GM23338 (cell line): ENCODE measurements at regions not wholly inside any gene's neighbourhood (a gene's known extent, or its start where the extent isn't known, plus 50 kb on each side); places are given as distances from the start of the nearest gene placed in this dataset.

Source experiments
- ATAC-seq: fragments of 200-7000 bp; cut with Tn5 transposase; 3 replicates; pipeline ENCODE4 v1.9.1; 2020
- DNase-seq: peaks from one replicate; pipeline ENCODE4 v3.0.0-alpha.2; 2015; ENCODE audit warnings: low spot score
- H2AFZ ChIP-seq: fragments of 200-600 bp; sonication (generic); 2 replicates; pipeline ENCODE4 v1.8.0; 2016; ENCODE audit warnings: antibody characterized with exemption, mild to moderate bottlenecking, moderate library complexity
- H3F3A ChIP-seq: fragments of 200-600 bp; sonication (generic); replicated peaks from 2 replicates; pipeline ENCODE4 v1.8.0; 2017; ENCODE audit warnings: antibody characterized with exemption, mixed run types, low read depth
- H3K27ac ChIP-seq: fragments of 200-600 bp; sonication (generic); 2 replicates; pipeline ENCODE4 v1.6.1; 2016; ENCODE audit warnings: low read depth
- H3K27me3 ChIP-seq: fragments of 200-600 bp; sonication (generic); 2 replicates; pipeline ENCODE4 v1.8.0; 2016; ENCODE audit warnings: mild to moderate bottlenecking, mixed run types, moderate library complexity; ENCODE audit not compliant: insufficient read depth
- H3K36me3 ChIP-seq: fragments of 200-600 bp; sonication (generic); 2 replicates; pipeline ENCODE4 v1.8.0; 2016; ENCODE audit warnings: mild to moderate bottlenecking; ENCODE audit not compliant: insufficient read depth
- H3K4me1 ChIP-seq: fragments of 200-600 bp; sonication (generic); 2 replicates; pipeline ENCODE4 v1.8.0; 2016; ENCODE audit warnings: mild to moderate bottlenecking, moderate library complexity; ENCODE audit not compliant: insufficient read depth
- H3K4me2 ChIP-seq: fragments of 200-600 bp; sonication (generic); 2 replicates; pipeline ENCODE4 v1.7.1; 2017; ENCODE audit warnings: mixed run types
- H3K4me3 ChIP-seq: fragments of 200-600 bp; sonication (generic); 2 replicates; pipeline ENCODE4 v1.6.1; 2016; ENCODE audit warnings: mixed run types
- H3K79me2 ChIP-seq: fragments of 200-600 bp; sonication (generic); replicated peaks from 2 replicates; pipeline ENCODE4 v1.8.0; 2017; ENCODE audit warnings: mild to moderate bottlenecking; ENCODE audit not compliant: insufficient read depth
- H3K9me2 ChIP-seq: fragments of 200-600 bp; sonication (generic); 2 replicates; pipeline ENCODE4 v1.8.0; 2017; ENCODE audit not compliant: insufficient read depth
- H4K20me1 ChIP-seq: fragments of 200-600 bp; sonication (generic); replicated peaks from 2 replicates; pipeline ENCODE4 v1.8.0; 2017; ENCODE audit warnings: mild to moderate bottlenecking; ENCODE audit not compliant: insufficient read depth
- H3K27ac Mint-ChIP-seq: 2 replicates; pipeline ENCODE4 v1.8.0; 2020; ENCODE audit warnings: inconsistent platforms, mild to moderate bottlenecking, moderate library complexity, mixed read lengths
- H3K27me3 Mint-ChIP-seq: 3 replicates; pipeline ENCODE4 v1.8.0; 2022; ENCODE audit warnings: low read depth, mild to moderate bottlenecking, moderate library complexity, mixed read lengths, inconsistent platforms; ENCODE audit not compliant: insufficient read depth, poor library complexity
- H3K36me3 Mint-ChIP-seq: 3 replicates; pipeline ENCODE4 v1.8.0; 2021; ENCODE audit warnings: low read depth, mild to moderate bottlenecking, inconsistent platforms, moderate library complexity, mixed read lengths
- H3K4me1 Mint-ChIP-seq: 3 replicates; pipeline ENCODE4 v1.8.0; 2020; ENCODE audit warnings: mild to moderate bottlenecking, inconsistent platforms, mixed read lengths
- H3K4me3 Mint-ChIP-seq: 3 replicates; pipeline ENCODE4 v1.8.0; 2021; ENCODE audit warnings: moderate library complexity, mild to moderate bottlenecking, inconsistent platforms, mixed read lengths
- H3K9me3 Mint-ChIP-seq: 3 replicates; pipeline ENCODE4 v1.8.0; 2020; ENCODE audit warnings: moderate library complexity, mild to moderate bottlenecking, inconsistent platforms, mixed read lengths
- CREB1 ChIP-seq: fragments of 250-450 bp; sonication (Bioruptor Pico); IDR thresholded peaks from 2 replicates; pipeline ENCODE4 v1.5.0; 2020; ENCODE audit warnings: low read depth, mild to moderate bottlenecking, moderate library complexity
- CTCF ChIP-seq, 2 experiments: fragments of 200-600 bp in 1 of 2; sonication (generic) in 1 of 2; conservative IDR thresholded peaks; 2 replicates each; pipeline versions ENCODE4 v1.5.1 to v1.6.1; 2016 to 2017; ENCODE audit warnings: antibody characterized with exemption in 2 of 2, low read depth in 2 of 2, mild to moderate bottlenecking in 2 of 2, moderate library complexity in 1 of 2
- ETS1 ChIP-seq: IDR thresholded peaks from 2 replicates; pipeline ENCODE4 v1.6.1; 2016; ENCODE audit warnings: antibody characterized with exemption
- EZH2 ChIP-seq: fragments of 200-600 bp; sonication (generic); IDR thresholded peaks from one replicate; pipeline ENCODE4 v1.8.0; 2017; ENCODE audit warnings: antibody characterized with exemption, mild to moderate bottlenecking, low read depth; ENCODE audit not compliant: unreplicated experiment
- EZH2phosphoT487 ChIP-seq: fragments of 200-600 bp; sonication (generic); IDR thresholded peaks from one replicate; pipeline ENCODE4 v1.8.1; 2018; ENCODE audit warnings: antibody characterized with exemption; ENCODE audit not compliant: unreplicated experiment
- JUNB ChIP-seq: IDR thresholded peaks from one replicate; pipeline ENCODE4 v1.6.1; 2016; ENCODE audit warnings: antibody characterized with exemption; ENCODE audit not compliant: unreplicated experiment
- NANOG ChIP-seq: IDR thresholded peaks from 2 replicates; pipeline ENCODE4 v1.6.1; 2016; ENCODE audit warnings: antibody characterized with exemption, borderline replicate concordance
- POLR2AphosphoS5 ChIP-seq: IDR thresholded peaks from 2 replicates; pipeline ENCODE4 v1.6.1; 2016; ENCODE audit warnings: antibody characterized with exemption, low read depth
- STAT1 ChIP-seq: IDR thresholded peaks from one replicate; pipeline ENCODE4 v1.6.1; 2016; ENCODE audit warnings: antibody characterized with exemption; ENCODE audit not compliant: unreplicated experiment
- ZNF114 ChIP-seq: fragments of 250-450 bp; sonication (Bioruptor Pico); IDR thresholded peaks from 2 replicates; pipeline ENCODE4 v1.5.0; 2020; ENCODE audit warnings: mild to moderate bottlenecking, moderate library complexity
- ZNF331 ChIP-seq: fragments of 250-450 bp; sonication (Bioruptor Pico); IDR thresholded peaks from 2 replicates; pipeline ENCODE4 v1.5.0; 2020; ENCODE audit warnings: low read depth, mild to moderate bottlenecking, moderate library complexity
- TF ChIP-seq, protein P1 (sequence below): fragments of 250-450 bp; sonication (Bioruptor Pico); IDR thresholded peaks from 2 replicates; pipeline ENCODE4 v1.5.0; 2020; ENCODE audit warnings: mild to moderate bottlenecking, moderate library complexity

GRCh38 chr6:9254251-9254650 is 818.9 kb upstream of the SLC35B3 start:
- Mint-ChIP-seq H3K9me3 (no peaks in the 10 kb centered on the region), H3K27ac (no peak overlapping the region), H3K4me1 (peaks cover 3% of the 10 kb centered on the region; the same call in 1 of the 3 replicates), H3K4me3 (no peak overlapping the region), H3K36me3 (no peaks in the 10 kb centered on the region), H3K27me3 (no peaks in the 10 kb centered on the region)
- ATAC-seq (no peak), DNase-seq (no peak)
- H3K27ac ChIP-seq, result no peak overlapping the region
- H3K4me1 ChIP-seq, result no peaks in the 10 kb centered on the region
- H3K9me2 ChIP-seq, result no peaks in the 10 kb centered on the region
- no peak overlapping the region for H3K4me3 ChIP-seq
- no peak overlapping the region for H3K4me2 ChIP-seq
- H3K36me3 ChIP-seq, result no peaks in the 10 kb centered on the region
- H4K20me1 ChIP-seq, result no peaks in the 10 kb centered on the region
- H3K27me3 ChIP-seq, result no peaks in the 10 kb centered on the region
- no peaks in the 10 kb centered on the region for H3K79me2 ChIP-seq
- no peaks in the 10 kb centered on the region for H3F3A ChIP-seq
- H2AFZ ChIP-seq, result no peak overlapping the region
- TF ChIP-seq CREB1 (CRISPR knock-in tag) (no peak), POLR2AphosphoS5 (no peak), CTCF (conservative IDR thresholded peaks at IDR 0.05; ENCODE audit: low read depth in 2 of 2) (no peak), EZH2 (no peak), ZNF114 (CRISPR knock-in tag) (no peak), ETS1 (no peak), STAT1 (no peak), ZNF331 (CRISPR knock-in tag) (no peak)

- Histone ChIP-seq H3K4me3 (no peak overlapping the region), H3F3A (no peaks in the 10 kb centered on the region), H3K27ac (no peak overlapping the region), H2AFZ (peak overlapping the region; percentile 57; the same call in 1 of the 2 replicates), H3K79me2 (no peaks in the 10 kb centered on the region), H3K36me3 (no peaks in the 10 kb centered on the region), H3K4me2 (no peak overlapping the region), H3K4me1 (no peaks in the 10 kb centered on the region), H3K27me3 (no peaks in the 10 kb centered on the region), H4K20me1 (no peaks in the 10 kb centered on the region), H3K9me2 (no peaks in the 10 kb centered on the region)
- Mint-ChIP-seq H3K27me3 (no peaks in the 10 kb centered on the region), H3K4me3 (no peak overlapping the region), H3K9me3 (no peaks in the 10 kb centered on the region), H3K36me3 (no peaks in the 10 kb centered on the region), H3K27ac (no peak overlapping the region), H3K4me1 (peaks cover 3% of the 10 kb centered on the region; the same call in 1 of the 3 replicates)
- peak; percentile 7 for DNase-seq
- ATAC-seq, result peak; percentile 41; the same call in 2 of the 3 replicates
- TF ChIP-seq EZH2phosphoT487 (no peak), JUNB (no peak), ZNF114 (CRISPR knock-in tag) (no peak), CTCF (conservative IDR thresholded peaks at IDR 0.05; ENCODE audit: low read depth in 2 of 2) (no peak), NANOG (no peak)
- TF ChIP-seq, protein P1, sequence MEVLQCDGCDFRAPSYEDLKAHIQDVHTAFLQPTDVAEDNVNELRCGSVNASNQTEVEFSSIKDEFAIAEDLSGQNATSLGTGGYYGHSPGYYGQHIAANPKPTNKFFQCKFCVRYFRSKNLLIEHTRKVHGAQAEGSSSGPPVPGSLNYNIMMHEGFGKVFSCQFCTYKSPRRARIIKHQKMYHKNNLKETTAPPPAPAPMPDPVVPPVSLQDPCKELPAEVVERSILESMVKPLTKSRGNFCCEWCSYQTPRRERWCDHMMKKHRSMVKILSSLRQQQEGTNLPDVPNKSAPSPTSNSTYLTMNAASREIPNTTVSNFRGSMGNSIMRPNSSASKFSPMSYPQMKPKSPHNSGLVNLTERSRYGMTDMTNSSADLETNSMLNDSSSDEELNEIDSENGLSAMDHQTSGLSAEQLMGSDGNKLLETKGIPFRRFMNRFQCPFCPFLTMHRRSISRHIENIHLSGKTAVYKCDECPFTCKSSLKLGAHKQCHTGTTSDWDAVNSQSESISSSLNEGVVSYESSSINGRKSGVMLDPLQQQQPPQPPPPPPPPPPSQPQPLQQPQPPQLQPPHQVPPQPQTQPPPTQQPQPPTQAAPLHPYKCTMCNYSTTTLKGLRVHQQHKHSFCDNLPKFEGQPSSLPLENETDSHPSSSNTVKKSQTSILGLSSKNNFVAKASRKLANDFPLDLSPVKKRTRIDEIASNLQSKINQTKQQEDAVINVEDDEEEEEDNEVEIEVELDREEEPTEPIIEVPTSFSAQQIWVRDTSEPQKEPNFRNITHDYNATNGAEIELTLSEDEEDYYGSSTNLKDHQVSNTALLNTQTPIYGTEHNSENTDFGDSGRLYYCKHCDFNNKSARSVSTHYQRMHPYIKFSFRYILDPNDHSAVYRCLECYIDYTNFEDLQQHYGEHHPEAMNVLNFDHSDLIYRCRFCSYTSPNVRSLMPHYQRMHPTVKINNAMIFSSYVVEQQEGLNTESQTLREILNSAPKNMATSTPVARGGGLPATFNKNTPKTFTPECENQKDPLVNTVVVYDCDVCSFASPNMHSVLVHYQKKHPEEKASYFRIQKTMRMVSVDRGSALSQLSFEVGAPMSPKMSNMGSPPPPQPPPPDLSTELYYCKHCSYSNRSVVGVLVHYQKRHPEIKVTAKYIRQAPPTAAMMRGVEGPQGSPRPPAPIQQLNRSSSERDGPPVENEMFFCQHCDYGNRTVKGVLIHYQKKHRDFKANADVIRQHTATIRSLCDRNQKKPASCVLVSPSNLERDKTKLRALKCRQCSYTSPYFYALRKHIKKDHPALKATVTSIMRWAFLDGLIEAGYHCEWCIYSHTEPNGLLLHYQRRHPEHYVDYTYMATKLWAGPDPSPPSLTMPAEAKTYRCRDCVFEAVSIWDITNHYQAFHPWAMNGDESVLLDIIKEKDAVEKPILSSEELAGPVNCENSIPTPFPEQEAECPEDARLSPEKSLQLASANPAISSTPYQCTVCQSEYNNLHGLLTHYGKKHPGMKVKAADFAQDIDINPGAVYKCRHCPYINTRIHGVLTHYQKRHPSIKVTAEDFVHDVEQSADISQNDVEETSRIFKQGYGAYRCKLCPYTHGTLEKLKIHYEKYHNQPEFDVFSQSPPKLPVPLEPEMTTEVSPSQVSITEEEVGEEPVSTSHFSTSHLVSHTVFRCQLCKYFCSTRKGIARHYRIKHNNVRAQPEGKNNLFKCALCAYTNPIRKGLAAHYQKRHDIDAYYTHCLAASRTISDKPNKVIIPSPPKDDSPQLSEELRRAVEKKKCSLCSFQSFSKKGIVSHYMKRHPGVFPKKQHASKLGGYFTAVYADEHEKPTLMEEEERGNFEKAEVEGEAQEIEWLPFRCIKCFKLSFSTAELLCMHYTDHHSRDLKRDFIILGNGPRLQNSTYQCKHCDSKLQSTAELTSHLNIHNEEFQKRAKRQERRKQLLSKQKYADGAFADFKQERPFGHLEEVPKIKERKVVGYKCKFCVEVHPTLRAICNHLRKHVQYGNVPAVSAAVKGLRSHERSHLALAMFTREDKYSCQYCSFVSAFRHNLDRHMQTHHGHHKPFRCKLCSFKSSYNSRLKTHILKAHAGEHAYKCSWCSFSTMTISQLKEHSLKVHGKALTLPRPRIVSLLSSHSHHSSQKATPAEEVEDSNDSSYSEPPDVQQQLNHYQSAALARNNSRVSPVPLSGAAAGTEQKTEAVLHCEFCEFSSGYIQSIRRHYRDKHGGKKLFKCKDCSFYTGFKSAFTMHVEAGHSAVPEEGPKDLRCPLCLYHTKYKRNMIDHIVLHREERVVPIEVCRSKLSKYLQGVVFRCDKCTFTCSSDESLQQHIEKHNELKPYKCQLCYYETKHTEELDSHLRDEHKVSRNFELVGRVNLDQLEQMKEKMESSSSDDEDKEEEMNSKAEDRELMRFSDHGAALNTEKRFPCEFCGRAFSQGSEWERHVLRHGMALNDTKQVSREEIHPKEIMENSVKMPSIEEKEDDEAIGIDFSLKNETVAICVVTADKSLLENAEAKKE, result no peak
These were observed 817.5 kb upstream of the SLC35B3 start for GRCh38 chr6:9252799-9253198.
